HG02870 (cell line): ENCODE measurements at regions not wholly inside any gene's neighbourhood (a gene's known extent, or its start where the extent isn't known, plus 50 kb on each side); places are given as distances from the start of the nearest gene placed in this dataset.
"Not testable (repeated sequence)": the region's sequence is repeated elsewhere in the genome, so short reads cannot be mapped to it uniquely, and the experiment has no call there.

Experiments
- ATAC-seq: cut with Tn5 transposase; IDR thresholded peaks from one replicate; pipeline ENCODE4 v1.9.1; 2021; ENCODE audit warnings: mild to moderate bottlenecking, moderate library complexity; ENCODE audit not compliant: unreplicated experiment

- no peak for ATAC-seq
These were observed 63.7 kb upstream of the SYT4 start for GRCh38 chr18:43341014-43341413.

- no peak for ATAC-seq
These were observed 72.9 kb upstream of the SYT4 start for GRCh38 chr18:43350176-43350575.

- ATAC-seq, result no peak
These were observed 87.2 kb upstream of the SYT4 start for GRCh38 chr18:43364535-43364934.

GRCh38 chr18:43367895-43368294 is 90.6 kb upstream of the SYT4 start:
- ATAC-seq, result no peak

GRCh38 chr18:43369311-43369710 is 92.0 kb upstream of the SYT4 start:
- ATAC-seq, result not testable (repeated sequence)

- ATAC-seq, result no peak
These were observed 95.5 kb upstream of the SYT4 start for GRCh38 chr18:43372773-43373172.

- no peak for ATAC-seq
These were observed 102.9 kb upstream of the SYT4 start for GRCh38 chr18:43380104-43380672.

- no peak for ATAC-seq
These were observed 105.5 kb upstream of the SYT4 start for GRCh38 chr18:43382641-43383403.

- no peak for ATAC-seq
These were observed 111.9 kb upstream of the SYT4 start for GRCh38 chr18:43389163-43389562.

GRCh38 chr18:43392168-43392567 is 114.9 kb upstream of the SYT4 start:
- ATAC-seq, result no peak

- ATAC-seq, result no peak
These were observed 115.9 kb upstream of the SYT4 start for GRCh38 chr18:43393174-43393573.

- no peak for ATAC-seq
These were observed 119.0 kb upstream of the SYT4 start for GRCh38 chr18:43396266-43396665.

GRCh38 chr18:43398601-43399000 is 121.3 kb upstream of the SYT4 start:
- ATAC-seq, result no peak

GRCh38 chr18:43405097-43405496 is 127.8 kb upstream of the SYT4 start:
- no peak for ATAC-seq

GRCh38 chr18:43414006-43414405 is 136.7 kb upstream of the SYT4 start:
- no peak for ATAC-seq

- ATAC-seq, result no peak
These were observed 142.8 kb upstream of the SYT4 start for GRCh38 chr18:43420091-43420490.

- no peak for ATAC-seq
These were observed 143.7 kb upstream of the SYT4 start for GRCh38 chr18:43420950-43421349.

GRCh38 chr18:43422518-43422917 is 145.2 kb upstream of the SYT4 start:
- no peak for ATAC-seq

- no peak for ATAC-seq
These were observed 158.6 kb upstream of the SYT4 start for GRCh38 chr18:43435851-43436250.

GRCh38 chr18:43442131-43442530 is 164.8 kb upstream of the SYT4 start:
- ATAC-seq, result no peak

GRCh38 chr18:43442571-43442970 is 165.3 kb upstream of the SYT4 start:
- no peak for ATAC-seq

- no peak for ATAC-seq
These were observed 188.2 kb upstream of the SYT4 start for GRCh38 chr18:43465483-43465882.

GRCh38 chr18:43471873-43472272 is 194.6 kb upstream of the SYT4 start:
- no peak for ATAC-seq
